ENCODE measurements at regions not wholly inside any gene's neighbourhood (a gene's known extent, or its start where the extent isn't known, plus 50 kb on each side); places are given as distances from the start of the nearest gene placed in this dataset.

DNA sequence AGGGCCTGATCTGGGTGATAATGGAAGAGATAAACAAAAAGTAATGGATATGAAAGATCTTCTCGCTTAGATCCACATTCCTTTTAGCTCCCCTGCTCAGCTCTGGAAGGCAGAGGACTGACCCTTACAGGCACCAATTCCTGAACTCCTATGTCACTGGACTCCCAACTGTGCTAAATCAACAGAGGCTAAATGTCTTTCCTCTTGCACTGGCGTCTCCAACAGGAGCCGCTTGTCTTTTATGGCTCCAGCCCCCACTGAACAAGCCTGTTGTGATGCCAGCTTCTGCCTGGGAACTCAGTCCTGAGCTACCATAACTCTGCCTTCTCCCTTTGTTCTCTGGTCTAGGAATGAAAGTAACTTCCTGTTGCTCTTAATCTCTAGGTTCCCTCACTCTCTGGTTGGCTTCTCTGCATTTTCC, 142.1 kb upstream of the COL11A1 start:
- H3K4me1 Mint-ChIP-seq: no peaks in the 10 kb centered on the region
- no peaks in the 10 kb centered on the region for H3K36me3 Mint-ChIP-seq
- H3K27ac Mint-ChIP-seq: no peak overlapping the region
- CTCF ChIA-PET: no interaction called here
- H3K27me3 Mint-ChIP-seq: no peaks in the 10 kb centered on the region
- no peak for DNase-seq
- H3K4me3 Mint-ChIP-seq: no peak overlapping the region
- no peaks in the 10 kb centered on the region for H3K9me3 Mint-ChIP-seq

DNA sequence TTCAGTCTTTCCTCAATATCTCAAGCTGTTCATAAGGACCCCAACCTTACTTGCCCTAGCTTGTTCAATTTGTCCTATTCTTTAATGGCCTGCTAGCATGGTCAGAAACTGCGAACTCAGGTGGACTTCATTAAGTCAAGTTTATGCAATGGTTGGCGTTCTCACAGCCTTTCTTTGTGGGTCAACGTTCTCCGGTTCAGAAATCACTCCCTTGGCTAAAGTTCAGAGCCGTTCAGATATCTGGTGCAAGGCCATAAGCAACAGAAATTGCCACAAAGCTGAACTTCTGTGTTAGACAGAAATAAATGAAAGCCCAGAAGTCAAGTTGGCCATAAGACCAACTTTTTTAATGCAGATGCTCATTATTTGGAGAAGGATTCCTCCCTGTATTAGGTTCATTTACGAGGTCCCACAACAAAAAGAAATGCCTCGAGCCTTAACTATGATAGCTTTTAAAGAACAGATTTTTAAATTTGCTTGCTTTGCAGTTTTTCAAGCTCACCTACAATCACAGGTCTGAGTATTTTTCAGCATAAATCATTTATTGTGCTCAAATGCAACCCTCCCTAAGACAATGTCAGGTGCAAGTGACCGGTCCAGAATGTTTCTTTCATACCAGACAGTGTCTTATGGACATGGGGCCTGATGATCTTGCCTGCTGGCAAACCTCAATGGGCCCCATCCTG, 140.2 kb upstream of the COL11A1 start:
- no peaks in the 10 kb centered on the region for H3K4me1 Mint-ChIP-seq
- CTCF ChIA-PET: no interaction called here
- H3K27me3 Mint-ChIP-seq: no peaks in the 10 kb centered on the region
- H3K4me3 Mint-ChIP-seq: no peak overlapping the region
- no peak for DNase-seq
- H3K27ac Mint-ChIP-seq: no peak overlapping the region
- no peaks in the 10 kb centered on the region for H3K9me3 Mint-ChIP-seq
- H3K36me3 Mint-ChIP-seq: no peaks in the 10 kb centered on the region

DNA sequence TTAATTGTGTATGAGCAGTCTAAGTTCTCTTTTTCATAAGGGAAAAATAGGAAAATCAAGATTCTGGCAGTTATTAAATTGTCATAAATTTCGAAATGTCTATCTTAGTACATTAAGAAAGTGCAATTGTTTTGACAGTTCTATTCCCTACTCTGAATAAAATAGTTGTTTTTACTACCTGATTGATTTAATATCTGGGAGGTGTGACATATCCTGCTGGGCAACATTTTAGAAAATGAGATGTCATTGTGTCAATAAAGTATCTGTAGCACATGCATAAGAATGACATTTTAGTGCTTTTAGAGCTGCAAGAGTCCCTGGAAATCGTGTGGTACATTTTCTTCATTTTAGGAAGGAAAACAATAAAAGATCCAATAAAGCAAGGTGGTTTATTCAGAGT, 139.2 kb upstream of the COL11A1 start:
- Mint-ChIP-seq H3K27me3 (no peaks in the 10 kb centered on the region), H3K27ac (no peak overlapping the region), H3K4me1 (no peaks in the 10 kb centered on the region), H3K36me3 (no peaks in the 10 kb centered on the region), H3K4me3 (no peak overlapping the region), H3K9me3 (no peaks in the 10 kb centered on the region)
- CTCF ChIA-PET: no interaction called here
- no peak for DNase-seq

DNA sequence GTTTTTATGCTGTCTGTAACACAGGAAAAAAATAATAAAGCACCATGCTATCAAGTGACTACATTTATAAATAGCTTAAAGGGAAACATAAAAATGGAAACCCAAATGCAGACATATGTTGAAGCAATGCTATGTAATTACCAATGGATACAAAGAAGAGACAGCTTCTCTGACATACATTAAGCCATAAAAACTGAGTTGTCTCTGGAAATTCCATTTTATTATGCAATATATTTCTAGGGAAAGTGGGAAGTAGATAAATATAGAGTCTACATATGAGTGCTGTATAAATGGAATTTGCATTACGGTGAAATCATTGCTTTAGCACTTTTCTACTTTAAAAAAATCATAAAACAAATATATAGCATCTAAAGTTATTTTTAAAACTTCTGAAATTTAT, 135.2 kb upstream of the COL11A1 start:
- Mint-ChIP-seq H3K27me3 (no peaks in the 10 kb centered on the region), H3K4me1 (no peaks in the 10 kb centered on the region), H3K27ac (no peak overlapping the region), H3K4me3 (no peak overlapping the region), H3K9me3 (no peaks in the 10 kb centered on the region), H3K36me3 (no peaks in the 10 kb centered on the region)
- CTCF ChIA-PET: no interaction called here
- no peak for DNase-seq

DNA sequence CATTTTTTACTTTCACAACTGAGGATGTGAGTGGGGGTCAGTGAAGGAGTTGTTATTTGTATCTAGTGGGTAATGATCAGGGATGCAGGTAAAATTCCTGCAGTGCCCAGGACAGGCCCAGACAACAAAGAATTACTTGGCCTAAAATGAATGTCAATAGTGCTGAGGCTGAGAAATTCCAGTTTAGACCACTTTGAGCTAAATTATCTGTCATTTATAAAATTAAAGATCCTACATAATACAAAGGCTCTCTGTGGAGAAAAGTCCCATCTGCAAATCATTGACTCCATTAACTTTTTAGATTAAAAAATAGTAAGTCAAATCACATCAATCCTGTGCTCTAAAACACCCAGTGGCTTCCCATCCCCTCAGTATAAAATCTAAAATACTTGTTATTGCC, 130.7 kb upstream of the COL11A1 start:
- no peaks in the 10 kb centered on the region for H3K27me3 Mint-ChIP-seq
- H3K9me3 Mint-ChIP-seq: no peaks in the 10 kb centered on the region
- CTCF ChIA-PET: no interaction called here
- no peak for DNase-seq
- no peaks in the 10 kb centered on the region for H3K4me1 Mint-ChIP-seq
- no peak overlapping the region for H3K4me3 Mint-ChIP-seq
- H3K36me3 Mint-ChIP-seq: no peaks in the 10 kb centered on the region
- H3K27ac Mint-ChIP-seq: no peak overlapping the region

DNA sequence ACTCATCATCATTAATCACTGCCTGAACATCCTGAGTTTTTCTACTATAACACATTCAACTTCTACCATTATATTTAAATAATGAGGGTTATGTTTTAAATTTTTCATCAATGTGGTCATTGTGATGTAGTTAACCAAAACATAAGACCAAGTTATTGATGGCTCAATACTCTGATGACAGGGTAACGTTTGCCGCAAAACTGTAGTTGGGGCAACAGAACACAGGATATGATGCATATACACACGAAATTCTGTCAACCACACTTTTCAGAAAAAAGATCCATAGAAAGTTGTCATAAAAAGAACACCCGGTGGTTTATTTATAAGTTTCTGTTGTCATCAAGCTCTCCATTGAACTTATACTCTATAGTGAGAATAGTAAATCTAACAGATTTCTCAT, 121.7 kb upstream of the COL11A1 start:
- Mint-ChIP-seq H3K27me3 (no peaks in the 10 kb centered on the region), H3K36me3 (no peaks in the 10 kb centered on the region), H3K4me3 (no peak overlapping the region), H3K27ac (no peak overlapping the region), H3K9me3 (no peaks in the 10 kb centered on the region), H3K4me1 (no peaks in the 10 kb centered on the region)
- no peak for DNase-seq
- CTCF ChIA-PET: no interaction called here

DNA sequence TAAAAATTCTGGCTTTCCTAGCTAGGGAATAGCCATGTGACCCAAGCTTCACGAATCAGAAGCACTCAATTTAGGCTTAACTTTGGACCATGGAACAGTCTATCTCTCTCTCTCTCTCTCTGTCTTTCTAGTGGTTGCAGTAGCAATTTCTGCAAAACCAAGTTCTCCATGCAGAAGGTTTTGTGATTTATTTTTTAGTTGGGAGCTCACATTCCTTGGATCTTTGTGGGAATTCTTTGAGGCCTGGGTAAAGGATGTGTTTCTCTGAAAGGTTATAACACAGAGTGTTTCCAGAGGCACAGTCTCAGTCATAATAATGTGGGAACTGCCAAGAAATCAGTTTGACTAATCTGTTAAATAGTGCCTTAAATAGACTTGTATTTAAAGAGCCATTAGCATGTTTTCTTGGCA, 112.3 kb upstream of the COL11A1 start:
- H3K27ac Mint-ChIP-seq: no peak overlapping the region
- CTCF ChIA-PET: no interaction called here
- no peaks in the 10 kb centered on the region for H3K27me3 Mint-ChIP-seq
- no peaks in the 10 kb centered on the region for H3K4me1 Mint-ChIP-seq
- no peaks in the 10 kb centered on the region for H3K36me3 Mint-ChIP-seq
- H3K9me3 Mint-ChIP-seq: no peaks in the 10 kb centered on the region
- H3K4me3 Mint-ChIP-seq: no peak overlapping the region
- DNase-seq: no peak

DNA sequence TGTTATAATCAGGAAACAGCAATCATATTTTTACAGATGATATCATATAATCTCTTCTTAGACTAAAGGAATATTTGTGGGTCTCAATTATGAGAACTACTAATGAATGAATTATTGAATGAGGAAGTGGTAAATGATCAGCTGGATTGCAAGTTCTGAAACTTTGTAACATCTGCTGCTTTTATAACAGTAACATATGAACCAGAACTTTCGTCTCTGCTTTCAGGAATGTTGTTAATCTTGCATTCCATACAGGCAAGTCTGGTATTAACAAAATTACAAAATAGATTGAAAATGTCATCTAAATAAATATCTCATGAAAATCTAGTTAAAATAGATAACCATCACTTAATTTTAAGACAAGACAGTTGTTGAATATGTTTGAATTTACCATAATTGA, 110.5 kb upstream of the COL11A1 start:
- Mint-ChIP-seq H3K4me1 (no peaks in the 10 kb centered on the region), H3K27me3 (no peaks in the 10 kb centered on the region), H3K27ac (no peak overlapping the region), H3K36me3 (no peaks in the 10 kb centered on the region), H3K4me3 (no peak overlapping the region), H3K9me3 (no peaks in the 10 kb centered on the region)
- DNase-seq: no peak
- CTCF ChIA-PET: no interaction called here

DNA sequence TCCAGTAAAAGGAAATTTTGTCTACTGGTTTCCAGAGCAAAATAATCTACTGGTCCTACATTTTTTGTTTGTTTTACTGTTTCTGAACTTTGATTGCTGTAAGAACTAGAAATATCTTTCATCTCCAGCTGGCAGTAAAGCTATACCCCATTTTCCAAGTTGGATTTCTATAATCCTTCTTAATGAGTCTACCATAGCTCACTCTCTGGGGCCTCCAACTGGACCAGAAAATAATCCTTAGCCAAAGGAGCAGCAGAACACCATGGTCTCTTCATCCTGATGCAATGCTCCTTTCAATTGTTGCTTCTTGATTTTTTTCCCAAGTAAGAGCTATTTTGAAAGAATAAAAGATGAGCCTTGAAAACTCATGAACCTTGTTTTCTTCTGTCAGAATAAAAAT, 110.0 kb upstream of the COL11A1 start:
- H3K4me1 Mint-ChIP-seq: no peaks in the 10 kb centered on the region
- no peak overlapping the region for H3K27ac Mint-ChIP-seq
- CTCF ChIA-PET: no interaction called here
- DNase-seq: no peak
- H3K36me3 Mint-ChIP-seq: no peaks in the 10 kb centered on the region
- no peaks in the 10 kb centered on the region for H3K9me3 Mint-ChIP-seq
- no peaks in the 10 kb centered on the region for H3K27me3 Mint-ChIP-seq
- H3K4me3 Mint-ChIP-seq: no peak overlapping the region

DNA sequence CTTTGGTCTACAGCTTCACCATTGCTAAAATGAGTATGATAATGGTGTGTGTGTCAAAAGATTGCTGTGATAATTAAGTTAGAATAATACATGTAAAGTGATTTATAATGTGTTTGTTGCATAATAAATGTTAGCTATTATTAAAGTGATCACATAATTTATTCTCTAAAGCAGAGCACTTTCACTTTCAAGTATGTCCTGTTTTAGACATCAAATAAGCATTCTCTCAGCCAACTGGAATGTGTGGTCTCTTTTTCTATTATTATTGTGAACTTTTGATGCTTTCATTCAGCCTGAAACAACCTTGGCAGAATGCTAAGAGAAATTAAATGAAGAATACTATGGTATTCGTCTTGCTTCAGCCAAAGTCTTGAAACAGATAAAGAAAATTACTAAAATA, 102.8 kb upstream of the COL11A1 start:
- Mint-ChIP-seq H3K27ac (no peak overlapping the region), H3K4me1 (no peaks in the 10 kb centered on the region), H3K36me3 (no peaks in the 10 kb centered on the region), H3K9me3 (no peaks in the 10 kb centered on the region), H3K4me3 (no peak overlapping the region), H3K27me3 (no peaks in the 10 kb centered on the region)
- no peak for DNase-seq
- CTCF ChIA-PET: no interaction called here

DNA sequence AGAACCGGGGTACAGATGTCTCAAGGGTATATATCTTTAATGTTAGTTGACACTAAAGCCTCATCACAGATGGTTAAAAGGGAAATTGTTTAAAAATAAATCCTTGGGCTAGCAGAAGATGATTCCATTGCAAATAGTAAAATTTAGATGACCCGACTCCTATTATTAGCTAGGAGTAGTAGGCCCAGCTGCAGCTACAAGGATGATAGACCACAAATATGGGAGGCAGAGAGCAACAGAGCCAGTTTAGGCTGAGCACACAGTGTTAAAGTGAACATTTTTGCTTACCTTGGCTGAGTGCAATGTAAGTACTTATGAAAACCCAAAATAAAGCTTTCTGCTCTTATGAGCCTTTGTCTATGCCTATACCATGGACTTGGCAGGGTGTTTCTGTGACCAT, 100.5 kb upstream of the COL11A1 start:
- Mint-ChIP-seq H3K4me3 (no peak overlapping the region), H3K4me1 (no peaks in the 10 kb centered on the region), H3K9me3 (no peaks in the 10 kb centered on the region), H3K36me3 (no peaks in the 10 kb centered on the region), H3K27me3 (no peaks in the 10 kb centered on the region), H3K27ac (no peak overlapping the region)
- CTCF ChIA-PET: interaction anchor here (0.6 kb wide), 1 partner anchor 1644 kb away, joined by 3 read pairs; no protein-coding TSS in a partner anchor
- DNase-seq: no peak

DNA sequence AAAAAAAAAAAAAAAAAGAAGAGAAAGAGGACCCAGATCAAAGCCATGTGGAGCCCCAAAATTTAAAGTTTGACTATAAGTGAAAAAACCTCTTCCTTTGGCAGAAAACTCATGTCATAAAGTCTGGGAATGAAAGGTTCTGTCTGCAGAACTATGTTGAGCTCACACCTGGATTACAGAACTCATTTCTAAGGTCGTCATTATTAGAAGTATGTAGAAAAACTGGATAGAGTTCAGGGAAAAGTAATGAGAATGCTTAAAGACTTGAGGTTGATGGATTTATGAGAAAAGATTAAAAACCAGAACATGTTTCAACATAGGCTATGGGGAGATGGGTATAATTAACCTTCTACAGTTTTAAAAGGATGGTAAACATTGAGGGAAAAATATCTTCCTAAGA, 90.7 kb upstream of the COL11A1 start:
- CTCF ChIA-PET: no interaction called here
- H3K4me3 Mint-ChIP-seq: no peak overlapping the region
- H3K36me3 Mint-ChIP-seq: no peaks in the 10 kb centered on the region
- no peaks in the 10 kb centered on the region for H3K9me3 Mint-ChIP-seq
- H3K4me1 Mint-ChIP-seq: no peaks in the 10 kb centered on the region
- no peak for DNase-seq
- no peaks in the 10 kb centered on the region for H3K27me3 Mint-ChIP-seq
- H3K27ac Mint-ChIP-seq: no peak overlapping the region

DNA sequence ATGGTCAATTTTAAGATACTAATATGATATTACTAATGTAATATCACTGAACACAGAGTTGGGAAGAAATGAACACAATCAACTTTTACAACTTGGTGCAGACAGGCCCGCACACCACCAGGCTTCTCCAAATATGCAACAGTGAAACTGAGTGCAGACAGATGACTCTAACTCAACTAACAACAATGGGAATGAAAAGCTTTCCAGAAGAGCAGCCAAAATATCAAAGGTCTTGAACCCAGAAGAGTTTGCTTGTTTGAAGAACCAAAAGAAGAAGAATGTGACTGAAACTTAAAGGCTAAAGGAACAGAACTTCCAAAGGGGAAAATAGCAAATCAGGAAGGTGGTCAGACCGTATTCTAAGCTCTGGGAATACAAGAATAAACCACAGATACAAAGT, 89.8 kb upstream of the COL11A1 start:
- no peaks in the 10 kb centered on the region for H3K4me1 Mint-ChIP-seq
- no peaks in the 10 kb centered on the region for H3K27me3 Mint-ChIP-seq
- CTCF ChIA-PET: no interaction called here
- H3K36me3 Mint-ChIP-seq: no peaks in the 10 kb centered on the region
- DNase-seq: no peak
- H3K4me3 Mint-ChIP-seq: no peak overlapping the region
- H3K27ac Mint-ChIP-seq: no peak overlapping the region
- no peaks in the 10 kb centered on the region for H3K9me3 Mint-ChIP-seq

DNA sequence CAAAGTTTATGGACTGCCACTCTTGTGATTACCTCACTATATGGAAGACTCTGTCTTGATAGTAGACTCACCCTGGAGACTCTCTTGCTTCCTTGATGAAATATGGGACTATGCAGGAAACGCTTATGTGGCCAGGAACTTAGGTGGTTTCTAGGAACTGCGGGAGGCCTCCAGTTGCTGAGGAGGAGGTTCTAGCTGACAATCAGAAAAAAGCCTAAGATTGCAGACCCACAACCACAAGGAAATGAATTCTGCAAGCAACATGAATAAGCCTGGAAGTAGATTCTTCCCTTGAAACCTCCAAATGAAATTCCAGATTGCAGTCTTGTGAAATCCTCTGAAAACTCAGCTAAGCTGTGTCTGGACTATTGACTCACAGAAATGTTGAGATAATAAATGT, 88.9 kb upstream of the COL11A1 start:
- no peak overlapping the region for H3K27ac Mint-ChIP-seq
- CTCF ChIA-PET: no interaction called here
- H3K36me3 Mint-ChIP-seq: no peaks in the 10 kb centered on the region
- no peak for DNase-seq
- H3K27me3 Mint-ChIP-seq: no peaks in the 10 kb centered on the region
- H3K4me1 Mint-ChIP-seq: no peaks in the 10 kb centered on the region
- no peak overlapping the region for H3K4me3 Mint-ChIP-seq
- no peaks in the 10 kb centered on the region for H3K9me3 Mint-ChIP-seq

DNA sequence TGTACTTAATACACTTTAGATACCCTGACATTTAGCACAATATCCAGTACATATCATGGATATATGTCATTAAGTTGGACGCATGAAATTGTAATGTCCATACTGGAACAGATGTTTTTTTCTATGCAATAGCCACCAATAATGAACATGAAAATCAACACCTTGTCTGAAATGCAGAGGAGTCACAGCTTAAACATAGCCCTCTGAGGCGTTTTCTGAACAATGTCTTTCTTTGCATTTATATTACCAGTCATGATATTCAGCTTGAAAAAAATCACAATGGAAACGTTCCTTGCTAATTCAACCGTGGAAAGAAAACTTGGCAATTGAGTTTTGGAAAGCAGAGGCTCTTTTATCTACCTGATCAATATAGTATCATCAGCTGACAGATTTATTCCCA, 86.7 kb upstream of the COL11A1 start:
- no peak for DNase-seq
- CTCF ChIA-PET: no interaction called here
- no peaks in the 10 kb centered on the region for H3K36me3 Mint-ChIP-seq
- H3K27ac Mint-ChIP-seq: no peak overlapping the region
- no peaks in the 10 kb centered on the region for H3K9me3 Mint-ChIP-seq
- H3K4me3 Mint-ChIP-seq: no peak overlapping the region
- no peaks in the 10 kb centered on the region for H3K27me3 Mint-ChIP-seq
- no peaks in the 10 kb centered on the region for H3K4me1 Mint-ChIP-seq

DNA sequence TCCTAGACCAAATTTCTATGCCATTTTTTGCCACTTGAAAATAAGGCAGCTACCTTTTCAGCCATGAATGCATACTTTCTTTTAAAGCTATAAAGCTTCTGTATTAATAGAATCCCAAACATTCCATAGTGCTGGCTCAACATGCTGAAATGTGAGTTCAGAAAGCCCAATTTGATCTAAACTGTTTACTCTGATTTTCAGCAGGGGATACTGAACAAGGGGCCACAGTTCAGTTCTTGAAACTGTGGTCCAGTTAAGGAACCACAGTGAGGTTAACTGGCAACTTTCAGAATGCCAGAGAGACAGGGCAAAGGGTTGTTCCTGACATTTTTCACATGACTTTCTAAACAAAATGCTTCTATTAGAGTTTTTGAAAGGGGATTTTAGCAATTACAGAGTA, 85.7 kb upstream of the COL11A1 start:
- H3K4me3 Mint-ChIP-seq: no peak overlapping the region
- H3K4me1 Mint-ChIP-seq: no peaks in the 10 kb centered on the region
- no peaks in the 10 kb centered on the region for H3K36me3 Mint-ChIP-seq
- CTCF ChIA-PET: no interaction called here
- DNase-seq: no peak
- no peak overlapping the region for H3K27ac Mint-ChIP-seq
- no peaks in the 10 kb centered on the region for H3K9me3 Mint-ChIP-seq
- no peaks in the 10 kb centered on the region for H3K27me3 Mint-ChIP-seq

Measured in activated naive CD4-positive, alpha-beta T cell treated with anti-CD3 and anti-CD28 coated beads, Interleukin-2, amount 10 ng/mL, durations not matched to agents 7 days and 5 days (primary cell).